ENCODE measurements at regions not wholly inside any gene's neighbourhood (a gene's known extent, or its start where the extent isn't known, plus 50 kb on each side); places are given as distances from the start of the nearest gene placed in this dataset.

DNA sequence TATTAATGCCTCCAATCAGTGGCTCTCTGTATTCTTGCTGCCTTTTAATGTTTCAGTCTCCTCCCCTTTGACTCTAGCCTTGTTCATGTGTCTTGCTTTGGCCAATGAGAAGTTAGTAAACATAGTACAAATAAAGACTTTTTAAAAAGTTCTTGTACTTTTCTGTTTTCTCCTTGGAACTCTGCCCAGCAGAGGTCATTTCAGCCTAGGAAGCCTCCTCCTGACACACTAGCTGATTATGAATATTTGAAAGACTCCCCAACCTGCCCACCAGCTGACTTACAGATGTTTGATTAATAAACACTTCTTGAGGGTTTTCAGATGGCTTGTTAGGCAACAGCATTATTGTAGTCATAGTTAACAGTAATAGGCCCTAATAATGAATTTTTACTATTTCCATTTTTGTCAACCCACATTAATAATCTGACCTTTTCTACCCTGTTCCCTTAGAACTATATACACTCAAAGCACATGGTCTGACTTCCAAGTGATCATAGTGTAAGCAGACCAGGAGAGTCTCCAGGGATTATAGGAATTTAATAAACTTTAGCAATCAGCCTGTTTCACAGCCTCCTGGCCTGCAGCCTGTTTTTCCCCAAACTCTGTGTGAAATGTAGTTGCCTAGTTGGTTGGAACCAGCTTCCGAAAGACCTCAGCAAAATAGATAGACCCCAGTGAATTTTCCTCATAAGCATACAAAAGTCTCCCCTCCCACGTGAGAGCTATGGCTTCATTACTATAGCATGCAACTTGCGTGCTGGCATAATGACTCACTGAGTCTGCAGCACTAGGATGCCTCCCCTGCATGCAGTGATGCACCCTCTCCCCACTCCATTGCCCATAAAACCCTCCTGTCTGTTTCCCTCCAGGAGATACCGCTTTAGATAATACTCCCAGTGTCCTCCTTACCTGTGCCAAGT lies 670.7 kb upstream of the ZNF804A start:
- Histone ChIP-seq H3K27me3 (ENCODE audit: insufficient read depth, low read length) (no peaks in the 10 kb centered on the region), H3K9me2 (ENCODE audit: low read depth, low read length) (no peaks in the 10 kb centered on the region), H3K36me3 (ENCODE audit: insufficient read depth, low read length) (no peaks in the 10 kb centered on the region), H2AFZ (ENCODE audit: low read length) (no peak overlapping the region), H3K79me2 (ENCODE audit: insufficient read depth, low read length) (no peaks in the 10 kb centered on the region), H3K27ac (ENCODE audit: low read depth, low read length, poor library complexity, severe bottlenecking) (no peak overlapping the region), H4K20me1 (ENCODE audit: insufficient read depth, low read length) (no peaks in the 10 kb centered on the region), H3K4me3 (ENCODE audit: low read depth, low read length, poor library complexity, severe bottlenecking) (no peak overlapping the region), H3K4me1 (ENCODE audit: insufficient read depth, low read length, severe bottlenecking) (no peaks in the 10 kb centered on the region), H3K9me3 (ENCODE audit: low read length) (no peaks in the 10 kb centered on the region), H3K4me2 (ENCODE audit: low read length) (no peak overlapping the region), H3K9ac (ENCODE audit: low read length) (no peak overlapping the region), H3F3A (ENCODE audit: insufficient read depth, low read length) (no peaks in the 10 kb centered on the region)
- no peak for TF ChIP-seq EZH2 (IDR thresholded peaks at IDR 0.05; ENCODE audit: borderline replicate concordance, low read length)
- TF ChIP-seq, protein P1, sequence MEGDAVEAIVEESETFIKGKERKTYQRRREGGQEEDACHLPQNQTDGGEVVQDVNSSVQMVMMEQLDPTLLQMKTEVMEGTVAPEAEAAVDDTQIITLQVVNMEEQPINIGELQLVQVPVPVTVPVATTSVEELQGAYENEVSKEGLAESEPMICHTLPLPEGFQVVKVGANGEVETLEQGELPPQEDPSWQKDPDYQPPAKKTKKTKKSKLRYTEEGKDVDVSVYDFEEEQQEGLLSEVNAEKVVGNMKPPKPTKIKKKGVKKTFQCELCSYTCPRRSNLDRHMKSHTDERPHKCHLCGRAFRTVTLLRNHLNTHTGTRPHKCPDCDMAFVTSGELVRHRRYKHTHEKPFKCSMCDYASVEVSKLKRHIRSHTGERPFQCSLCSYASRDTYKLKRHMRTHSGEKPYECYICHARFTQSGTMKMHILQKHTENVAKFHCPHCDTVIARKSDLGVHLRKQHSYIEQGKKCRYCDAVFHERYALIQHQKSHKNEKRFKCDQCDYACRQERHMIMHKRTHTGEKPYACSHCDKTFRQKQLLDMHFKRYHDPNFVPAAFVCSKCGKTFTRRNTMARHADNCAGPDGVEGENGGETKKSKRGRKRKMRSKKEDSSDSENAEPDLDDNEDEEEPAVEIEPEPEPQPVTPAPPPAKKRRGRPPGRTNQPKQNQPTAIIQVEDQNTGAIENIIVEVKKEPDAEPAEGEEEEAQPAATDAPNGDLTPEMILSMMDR (IDR thresholded peaks at IDR 0.05; ENCODE audit: low read length) = no peak

DNA sequence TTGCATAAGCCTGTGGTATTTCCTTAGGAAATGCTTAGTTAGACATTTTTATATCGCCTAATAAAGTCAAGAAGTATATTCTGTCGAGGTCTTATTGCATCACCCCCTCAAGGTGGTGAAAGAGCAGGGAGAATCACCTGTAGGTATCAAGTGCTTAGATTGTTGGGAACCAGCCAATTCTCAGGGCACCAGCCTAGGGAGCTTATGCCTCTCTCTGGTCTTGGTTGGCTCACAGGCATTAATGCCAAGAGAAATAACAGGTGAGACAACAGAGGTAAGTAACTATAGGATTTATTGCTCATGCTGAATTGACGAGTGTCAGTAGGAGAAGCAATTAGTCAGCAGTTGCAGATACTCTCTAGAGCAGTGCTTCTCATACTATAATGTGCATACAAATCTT lies 663.3 kb upstream of the ZNF804A start:
- Histone ChIP-seq H3F3A (ENCODE audit: insufficient read depth, low read length) (no peaks in the 10 kb centered on the region), H3K27me3 (ENCODE audit: insufficient read depth, low read length) (no peaks in the 10 kb centered on the region), H3K36me3 (ENCODE audit: insufficient read depth, low read length) (no peaks in the 10 kb centered on the region), H3K9me3 (ENCODE audit: low read length) (0 out of 2 replicates have a peak, but pooled peaks cover 3% of the 10 kb centered on the region), H3K4me2 (ENCODE audit: low read length) (no peak overlapping the region), H3K9ac (ENCODE audit: low read length) (no peak overlapping the region), H3K4me1 (ENCODE audit: insufficient read depth, low read length, severe bottlenecking) (no peaks in the 10 kb centered on the region), H3K9me2 (ENCODE audit: low read depth, low read length) (no peaks in the 10 kb centered on the region), H2AFZ (ENCODE audit: low read length) (no peak overlapping the region), H3K27ac (ENCODE audit: low read depth, low read length, poor library complexity, severe bottlenecking) (no peak overlapping the region), H4K20me1 (ENCODE audit: insufficient read depth, low read length) (no peaks in the 10 kb centered on the region), H3K79me2 (ENCODE audit: insufficient read depth, low read length) (no peaks in the 10 kb centered on the region), H3K4me3 (ENCODE audit: low read depth, low read length, poor library complexity, severe bottlenecking) (no peak overlapping the region)
- no peak for TF ChIP-seq EZH2 (IDR thresholded peaks at IDR 0.05; ENCODE audit: borderline replicate concordance, low read length)
- TF ChIP-seq, protein P1 (IDR thresholded peaks at IDR 0.05; ENCODE audit: low read length) = no peak

DNA sequence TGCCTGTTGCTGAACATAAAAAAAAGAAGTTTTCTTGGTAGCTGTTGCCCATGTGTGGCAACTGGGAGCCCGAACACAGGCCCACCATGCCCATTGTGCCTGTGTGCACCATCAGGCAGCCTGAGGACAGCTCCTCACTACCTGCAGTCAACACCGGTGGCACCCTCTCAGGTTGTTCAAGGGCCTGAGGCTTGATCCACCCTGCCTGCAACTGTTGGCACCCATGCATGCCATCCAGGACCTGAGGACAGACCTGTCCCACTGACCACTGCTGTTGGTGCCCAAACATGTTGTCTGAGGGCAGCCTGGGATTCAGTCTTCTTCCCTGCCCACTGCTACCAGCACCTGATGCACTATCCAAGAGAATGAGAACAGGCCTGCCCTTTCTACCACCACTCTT lies 661.1 kb upstream of the ZNF804A start:
- Histone ChIP-seq H3K4me1 (ENCODE audit: insufficient read depth, low read length, severe bottlenecking) (no peaks in the 10 kb centered on the region), H3K27me3 (ENCODE audit: insufficient read depth, low read length) (no peaks in the 10 kb centered on the region), H3K9me3 (ENCODE audit: low read length) (0 out of 2 replicates have a peak, but pooled peaks cover 3% of the 10 kb centered on the region), H4K20me1 (ENCODE audit: insufficient read depth, low read length) (no peaks in the 10 kb centered on the region), H3K4me2 (ENCODE audit: low read length) (no peak overlapping the region), H3K9me2 (ENCODE audit: low read depth, low read length) (no peaks in the 10 kb centered on the region), H3K79me2 (ENCODE audit: insufficient read depth, low read length) (no peaks in the 10 kb centered on the region), H3K27ac (ENCODE audit: low read depth, low read length, poor library complexity, severe bottlenecking) (no peak overlapping the region), H3K4me3 (ENCODE audit: low read depth, low read length, poor library complexity, severe bottlenecking) (no peak overlapping the region), H3K36me3 (ENCODE audit: insufficient read depth, low read length) (no peaks in the 10 kb centered on the region), H2AFZ (ENCODE audit: low read length) (no peak overlapping the region), H3F3A (ENCODE audit: insufficient read depth, low read length) (no peaks in the 10 kb centered on the region), H3K9ac (ENCODE audit: low read length) (no peak overlapping the region)
- TF ChIP-seq, protein P1 (IDR thresholded peaks at IDR 0.05; ENCODE audit: low read length) = no peak
- TF ChIP-seq EZH2 (IDR thresholded peaks at IDR 0.05; ENCODE audit: borderline replicate concordance, low read length) = no peak

Data from OCI-LY1 (cell line).